NK-92 treated with Interleukin-12 subunit alpha and Interleukin-12 subunit beta, amount 100 ng/mL, for 24 hours (cell line): ENCODE measurements at regions not wholly inside any gene's neighbourhood (a gene's known extent, or its start where the extent isn't known, plus 50 kb on each side); places are given as distances from the start of the nearest gene placed in this dataset.
"Not testable (repeated sequence)": the region's sequence is repeated elsewhere in the genome, so short reads cannot be mapped to it uniquely, and the experiment has no call there.

ENCODE experiments used
- DNase-seq: peaks from one replicate; lab custom pipeline; 2025; lab: John Stamatoyannopoulos, UW

GRCh38 chrX:13186643-13187042 is 133.2 kb downstream of the ATXN3L start:
- not testable (repeated sequence) for DNase-seq

- DNase-seq = no peak
Measured at GRCh38 chrX:13180807-13181206, 136.4 kb upstream of the FAM9C start.

GRCh38 chrX:13179586-13179985 is 135.2 kb upstream of the FAM9C start:
- no peak for DNase-seq

- DNase-seq = no peak
Measured at GRCh38 chrX:13179100-13179499, 134.7 kb upstream of the FAM9C start.

- no peak for DNase-seq
Measured at GRCh38 chrX:13177921-13178566, 133.6 kb upstream of the FAM9C start.

- DNase-seq = no peak
Measured at GRCh38 chrX:13175056-13175455, 130.6 kb upstream of the FAM9C start.

GRCh38 chrX:13170966-13171558 is 126.6 kb upstream of the FAM9C start:
- no peak for DNase-seq

GRCh38 chrX:13169684-13170083 is 125.3 kb upstream of the FAM9C start:
- no peak for DNase-seq

GRCh38 chrX:13168269-13168668 is 123.8 kb upstream of the FAM9C start:
- DNase-seq = no peak

- DNase-seq = no peak
Measured at GRCh38 chrX:13167481-13168231, 123.2 kb upstream of the FAM9C start.

- DNase-seq = no peak
Measured at GRCh38 chrX:13165266-13166189, 121.1 kb upstream of the FAM9C start.

- no peak for DNase-seq
Measured at GRCh38 chrX:13164611-13165010, 120.2 kb upstream of the FAM9C start.

- no peak for DNase-seq
Measured at GRCh38 chrX:13162772-13163410, 118.5 kb upstream of the FAM9C start.

GRCh38 chrX:13159886-13160285 is 115.5 kb upstream of the FAM9C start:
- no peak for DNase-seq

GRCh38 chrX:13158911-13159310 is 114.5 kb upstream of the FAM9C start:
- DNase-seq = no peak

- DNase-seq = not testable (repeated sequence)
Measured at GRCh38 chrX:13155550-13155949, 111.1 kb upstream of the FAM9C start.

GRCh38 chrX:13153796-13154195 is 109.4 kb upstream of the FAM9C start:
- no peak for DNase-seq

- no peak for DNase-seq
Measured at GRCh38 chrX:13152518-13153185, 108.2 kb upstream of the FAM9C start.

GRCh38 chrX:13151828-13152517 is 107.6 kb upstream of the FAM9C start:
- DNase-seq = no peak

GRCh38 chrX:13149702-13150350 is 105.4 kb upstream of the FAM9C start:
- DNase-seq = no peak
